ENCODE measurements at regions not wholly inside any gene's neighbourhood (a gene's known extent, or its start where the extent isn't known, plus 50 kb on each side); places are given as distances from the start of the nearest gene placed in this dataset.

DNA sequence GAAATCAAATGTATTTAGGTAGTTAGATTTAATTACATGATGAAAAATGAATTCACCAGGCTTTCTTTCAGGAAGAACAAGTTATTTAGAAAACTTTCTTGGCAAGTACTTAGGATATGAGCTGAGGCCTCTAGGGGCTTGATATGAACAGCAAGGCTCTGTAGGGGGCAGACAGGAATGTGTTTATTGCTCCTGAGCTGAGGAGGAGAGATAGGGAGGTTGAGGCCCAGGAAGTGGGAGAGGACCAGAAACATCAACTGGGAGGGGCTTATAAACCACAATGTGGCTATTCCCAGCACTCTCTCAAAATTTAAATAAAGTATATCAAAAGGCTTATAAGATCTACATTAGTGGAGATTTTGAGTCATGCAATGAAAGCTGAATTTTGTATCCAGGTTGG, 154.0 kb upstream of the MAF start:
- Histone ChIP-seq H3K4ac (ENCODE audit: low read depth, low read length) (no peak overlapping the region), H4K20me1 (ENCODE audit: control insufficient read depth, insufficient read depth, insufficient read length) (no peaks in the 10 kb centered on the region), H3K4me2 (ENCODE audit: insufficient read depth, insufficient read length, low read length) (no peak overlapping the region), H3K79me2 (ENCODE audit: insufficient read depth, low read length) (no peaks in the 10 kb centered on the region), H2BK15ac (ENCODE audit: low read depth, low read length) (no peak overlapping the region), H2AFZ (ENCODE audit: low read length) (no peak overlapping the region), H2AK5ac (ENCODE audit: insufficient read length, low read length) (no peak overlapping the region), H3K56ac (ENCODE audit: insufficient read length, low read depth, low read length) (no peak overlapping the region), H3T11ph (ENCODE audit: low read length) (no peak overlapping the region), H3K9me3 (ENCODE audit: control insufficient read depth, low read depth, low read length) (no peaks in the 10 kb centered on the region), H2BK120ac (ENCODE audit: low read depth, low read length, poor library complexity, severe bottlenecking) (no peak overlapping the region), H3K27ac (ENCODE audit: insufficient read length, low read depth, low read length) (no peak overlapping the region), H3K18ac (ENCODE audit: insufficient read length, low read depth, low read length) (no peak overlapping the region), H4K91ac (ENCODE audit: insufficient read length, low read depth, low read length) (no peak overlapping the region), H4K5ac (ENCODE audit: insufficient read length, low read depth, low read length) (no peak overlapping the region), H2BK12ac (ENCODE audit: insufficient read length, low read depth, low read length) (no peak overlapping the region), H2BK5ac (ENCODE audit: insufficient read length, low read length) (no peak overlapping the region), H2BK20ac (ENCODE audit: low read depth, low read length, poor library complexity, severe bottlenecking) (no peak overlapping the region), H3K14ac (ENCODE audit: insufficient read depth, low read length) (no peak overlapping the region), H4K8ac (replicated peaks; ENCODE audit: insufficient read length, low read depth, low read length) (no peak overlapping the region), H3K4me1 (ENCODE audit: insufficient read depth, low read length) (no peaks in the 10 kb centered on the region), H3K23ac (ENCODE audit: insufficient read length, low read depth, low read length) (no peak overlapping the region), H3K27me3 (ENCODE audit: insufficient read depth, low read length) (no peaks in the 10 kb centered on the region), H3K23me2 (ENCODE audit: insufficient read length, low read depth, low read length, poor library complexity, severe bottlenecking) (no peaks in the 10 kb centered on the region), H3K9ac (ENCODE audit: extremely low read depth, insufficient read length, low read length) (no peak overlapping the region), H3K79me1 (ENCODE audit: insufficient read depth, low read depth, low read length, poor library complexity, severe bottlenecking) (no peaks in the 10 kb centered on the region)
- TF ChIP-seq, protein P1, sequence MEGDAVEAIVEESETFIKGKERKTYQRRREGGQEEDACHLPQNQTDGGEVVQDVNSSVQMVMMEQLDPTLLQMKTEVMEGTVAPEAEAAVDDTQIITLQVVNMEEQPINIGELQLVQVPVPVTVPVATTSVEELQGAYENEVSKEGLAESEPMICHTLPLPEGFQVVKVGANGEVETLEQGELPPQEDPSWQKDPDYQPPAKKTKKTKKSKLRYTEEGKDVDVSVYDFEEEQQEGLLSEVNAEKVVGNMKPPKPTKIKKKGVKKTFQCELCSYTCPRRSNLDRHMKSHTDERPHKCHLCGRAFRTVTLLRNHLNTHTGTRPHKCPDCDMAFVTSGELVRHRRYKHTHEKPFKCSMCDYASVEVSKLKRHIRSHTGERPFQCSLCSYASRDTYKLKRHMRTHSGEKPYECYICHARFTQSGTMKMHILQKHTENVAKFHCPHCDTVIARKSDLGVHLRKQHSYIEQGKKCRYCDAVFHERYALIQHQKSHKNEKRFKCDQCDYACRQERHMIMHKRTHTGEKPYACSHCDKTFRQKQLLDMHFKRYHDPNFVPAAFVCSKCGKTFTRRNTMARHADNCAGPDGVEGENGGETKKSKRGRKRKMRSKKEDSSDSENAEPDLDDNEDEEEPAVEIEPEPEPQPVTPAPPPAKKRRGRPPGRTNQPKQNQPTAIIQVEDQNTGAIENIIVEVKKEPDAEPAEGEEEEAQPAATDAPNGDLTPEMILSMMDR (conservative IDR thresholded peaks at IDR 0.05): no peak
- H3K4me3 Mint-ChIP-seq: no peak overlapping the region
- peaks cover 0 to 3% of the 10 kb centered on the region in 2 experiments; a peak in 2 of 5 replicates for H3K9me3 Mint-ChIP-seq
- no peak for DNase-seq
- H3K4me1 Mint-ChIP-seq: peaks cover 0 to 6% of the 10 kb centered on the region in 2 experiments; a peak in 2 of 4 replicates
- peaks cover 0 to 2% (median 0%) of the 10 kb centered on the region in 3 experiments; a peak in 3 of 7 replicates for H3K36me3 Mint-ChIP-seq (ENCODE audit: insufficient read depth in 1 of 3, low read depth in 3 of 3)
- no peak overlapping the region for H3K27ac Mint-ChIP-seq
- H3K27me3 Mint-ChIP-seq (ENCODE audit: low read depth): peaks cover 2% of the 10 kb centered on the region; the same call in 1 of the 2 replicates

Measured in H9 (cell line).